Colonic mucosa (tissue), 4 donors: ENCODE measurements at regions not wholly inside any gene's neighbourhood (a gene's known extent, or its start where the extent isn't known, plus 50 kb on each side); places are given as distances from the start of the nearest gene placed in this dataset.

Source experiments
- DNase-seq: peaks from one replicate; pipeline ENCODE4 v3.0.0-alpha.2; 2020
- H3K27ac ChIP-seq: fragments of 200-600 bp; one replicate; pipeline ENCODE4 v1.8.0; 2021
- H3K27me3 ChIP-seq: fragments of 200-600 bp; one replicate; pipeline ENCODE4 v1.8.0; 2021
- H3K36me3 ChIP-seq: fragments of 200-600 bp; one replicate; pipeline ENCODE4 v1.8.0; 2021
- H3K4me1 ChIP-seq: fragments of 200-600 bp; one replicate; pipeline ENCODE4 v1.8.0; 2021; ENCODE audit warnings: mild to moderate bottlenecking
- H3K4me3 ChIP-seq: fragments of 200-600 bp; one replicate; pipeline ENCODE4 v1.8.0; 2021
- H3K9ac ChIP-seq, 2 donors: one replicate each; pipeline ENCODE4 v1.7.0; 2013; ENCODE audit warnings: control low read depth in 2 of 2, low read depth in 2 of 2, low read length in 2 of 2
- H3K9me3 ChIP-seq: fragments of 200-600 bp; one replicate; pipeline ENCODE4 v1.8.0; 2021
- intact Hi-C: fragments of 100-400 bp; cut with DNase I; formaldehyde crosslinking; loops from one replicate; pipeline ENCODE4 v1.14.1; 2022
- TF ChIP-seq, protein P1 (sequence below): fragments of 200-600 bp; IDR thresholded peaks from one replicate; pipeline ENCODE4 v1.8.0; 2022; ENCODE audit warnings: antibody characterized with exemption, mild to moderate bottlenecking
- donor health status: healthy.
- donor health status: DM: no; HTN: no; CAD: no.
- donor health status: DM: no; HTN: no; CAD: no.

DNA sequence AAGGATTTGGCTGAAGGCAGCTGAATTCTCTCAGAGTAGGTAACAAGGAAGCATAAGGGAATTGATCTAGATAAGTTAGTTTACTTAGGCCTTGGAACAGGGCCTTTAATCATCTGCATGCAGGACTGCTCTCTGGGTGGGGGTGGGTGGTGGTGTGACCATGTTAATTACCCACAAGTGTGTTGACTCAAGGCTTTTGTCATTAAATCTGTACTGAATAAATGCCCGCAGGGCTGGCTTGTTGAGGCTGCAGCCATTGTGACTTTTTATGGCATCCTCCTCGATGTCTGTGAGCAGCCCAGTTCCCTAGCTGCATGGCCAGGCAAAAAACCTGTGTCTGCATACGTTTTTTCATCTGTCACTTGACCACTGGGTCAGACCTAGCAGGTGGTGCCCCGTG, 63.5 kb upstream of the ASCC3 start:
- intact Hi-C loops, result no loop called here
- H3K4me1 ChIP-seq, result no peaks in the 10 kb centered on the region
- no peaks in the 10 kb centered on the region for H3K9me3 ChIP-seq
- no peak overlapping the region for H3K9ac ChIP-seq
- TF ChIP-seq, protein P1, sequence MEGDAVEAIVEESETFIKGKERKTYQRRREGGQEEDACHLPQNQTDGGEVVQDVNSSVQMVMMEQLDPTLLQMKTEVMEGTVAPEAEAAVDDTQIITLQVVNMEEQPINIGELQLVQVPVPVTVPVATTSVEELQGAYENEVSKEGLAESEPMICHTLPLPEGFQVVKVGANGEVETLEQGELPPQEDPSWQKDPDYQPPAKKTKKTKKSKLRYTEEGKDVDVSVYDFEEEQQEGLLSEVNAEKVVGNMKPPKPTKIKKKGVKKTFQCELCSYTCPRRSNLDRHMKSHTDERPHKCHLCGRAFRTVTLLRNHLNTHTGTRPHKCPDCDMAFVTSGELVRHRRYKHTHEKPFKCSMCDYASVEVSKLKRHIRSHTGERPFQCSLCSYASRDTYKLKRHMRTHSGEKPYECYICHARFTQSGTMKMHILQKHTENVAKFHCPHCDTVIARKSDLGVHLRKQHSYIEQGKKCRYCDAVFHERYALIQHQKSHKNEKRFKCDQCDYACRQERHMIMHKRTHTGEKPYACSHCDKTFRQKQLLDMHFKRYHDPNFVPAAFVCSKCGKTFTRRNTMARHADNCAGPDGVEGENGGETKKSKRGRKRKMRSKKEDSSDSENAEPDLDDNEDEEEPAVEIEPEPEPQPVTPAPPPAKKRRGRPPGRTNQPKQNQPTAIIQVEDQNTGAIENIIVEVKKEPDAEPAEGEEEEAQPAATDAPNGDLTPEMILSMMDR, result no peak
- no peak overlapping the region for H3K27ac ChIP-seq
- H3K4me3 ChIP-seq, result no peak overlapping the region
- no peaks in the 10 kb centered on the region for H3K27me3 ChIP-seq
- H3K36me3 ChIP-seq, result no peaks in the 10 kb centered on the region
- no peak for DNase-seq

DNA sequence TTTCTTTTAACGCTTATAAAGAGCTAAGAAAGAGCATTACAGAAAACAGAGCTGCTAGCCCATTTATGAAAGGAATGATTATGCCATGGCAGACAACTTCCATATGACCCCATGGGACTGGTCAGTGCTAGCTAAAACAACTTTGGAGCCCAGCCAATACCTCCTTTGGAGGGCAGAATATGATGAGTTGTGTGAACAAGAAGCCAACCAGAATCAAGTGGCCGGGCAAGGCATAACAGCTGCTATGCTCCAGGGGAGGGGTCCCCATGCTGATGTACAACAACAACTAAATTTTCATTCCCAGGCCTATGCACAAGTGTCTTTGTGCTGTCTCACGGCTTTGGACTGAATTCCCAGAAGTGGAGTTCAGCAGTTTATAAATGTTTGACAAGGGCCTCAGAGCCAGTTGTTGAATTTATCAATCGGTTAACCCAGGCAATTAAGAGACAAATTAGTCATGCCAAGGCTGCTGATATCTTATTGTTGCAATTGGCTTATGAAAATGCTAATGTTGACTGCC, 65.0 kb upstream of the ASCC3 start:
- no peak overlapping the region for H3K9ac ChIP-seq
- no peaks in the 10 kb centered on the region for H3K27me3 ChIP-seq
- no peaks in the 10 kb centered on the region for H3K36me3 ChIP-seq
- no peak overlapping the region for H3K4me3 ChIP-seq
- H3K4me1 ChIP-seq, result no peaks in the 10 kb centered on the region
- intact Hi-C loops, result no loop called here
- H3K27ac ChIP-seq, result no peak overlapping the region
- no peaks in the 10 kb centered on the region for H3K9me3 ChIP-seq
- no peak for DNase-seq
- TF ChIP-seq, protein P1, result no peak

DNA sequence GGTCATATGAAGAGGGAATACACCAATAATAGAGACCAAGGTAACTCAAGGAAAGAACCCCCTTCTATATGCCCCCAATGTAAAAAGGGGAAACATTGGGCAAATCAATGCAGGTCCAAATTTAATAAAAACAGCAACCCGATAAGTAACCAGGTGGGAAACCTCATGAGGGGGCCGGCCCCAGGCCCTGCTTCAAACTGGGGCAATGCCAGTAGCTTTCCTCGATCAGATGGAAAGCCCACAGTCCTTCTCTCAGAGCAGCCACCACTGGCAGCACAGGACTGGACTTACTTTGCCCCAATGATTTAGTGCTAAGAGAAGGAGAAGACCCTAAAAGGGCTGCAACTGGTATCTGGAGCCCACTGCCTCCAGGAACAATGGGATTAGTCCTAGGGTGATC, 65.6 kb upstream of the ASCC3 start:
- TF ChIP-seq, protein P1, result no peak
- intact Hi-C loops, result no loop called here
- Histone ChIP-seq H3K9ac (no peak overlapping the region), H3K4me3 (no peak overlapping the region), H3K36me3 (no peaks in the 10 kb centered on the region), H3K4me1 (no peaks in the 10 kb centered on the region), H3K9me3 (no peaks in the 10 kb centered on the region), H3K27me3 (no peaks in the 10 kb centered on the region), H3K27ac (no peak overlapping the region)
- DNase-seq, result no peak

DNA sequence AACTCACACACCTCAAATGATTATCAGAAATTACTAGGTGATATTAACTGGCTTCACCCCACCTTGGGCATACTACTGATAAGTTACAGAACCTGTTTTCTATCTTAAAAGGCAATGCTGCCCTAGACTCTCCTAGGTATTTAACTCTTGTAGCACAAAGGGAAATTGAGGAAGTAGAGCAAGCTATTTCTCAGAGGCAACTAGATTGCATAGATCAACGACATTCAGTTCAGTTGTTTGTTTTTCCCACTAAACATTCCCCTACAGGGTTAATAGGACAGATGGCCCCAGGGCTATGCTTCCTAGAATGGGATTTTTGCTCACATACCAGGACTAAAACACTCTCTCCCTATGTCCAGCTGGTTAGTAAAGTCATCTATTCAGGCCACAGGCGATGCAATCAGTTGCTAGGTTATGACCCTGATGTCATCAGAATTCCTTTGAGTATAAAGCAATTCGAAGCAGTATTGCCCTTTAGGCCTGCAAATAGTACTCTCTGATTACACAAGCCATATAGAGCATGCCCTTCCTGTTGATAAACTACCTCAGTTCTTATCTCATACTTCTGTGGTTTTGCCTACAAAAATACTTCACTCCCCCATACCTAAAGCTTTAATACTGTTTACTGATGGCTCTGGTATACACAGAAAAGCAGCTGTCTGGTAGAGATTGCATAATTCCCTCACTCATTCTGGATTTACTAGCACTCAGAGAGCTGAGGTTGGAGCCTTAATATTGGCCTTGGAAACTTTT, 67.4 kb upstream of the ASCC3 start:
- Histone ChIP-seq H3K4me3 (no peak overlapping the region), H3K9ac (no peak overlapping the region), H3K27me3 (no peaks in the 10 kb centered on the region), H3K36me3 (no peaks in the 10 kb centered on the region), H3K9me3 (no peaks in the 10 kb centered on the region), H3K27ac (no peak overlapping the region), H3K4me1 (no peaks in the 10 kb centered on the region)
- intact Hi-C loops, result no loop called here
- TF ChIP-seq, protein P1, result no peak
- no peak for DNase-seq

DNA sequence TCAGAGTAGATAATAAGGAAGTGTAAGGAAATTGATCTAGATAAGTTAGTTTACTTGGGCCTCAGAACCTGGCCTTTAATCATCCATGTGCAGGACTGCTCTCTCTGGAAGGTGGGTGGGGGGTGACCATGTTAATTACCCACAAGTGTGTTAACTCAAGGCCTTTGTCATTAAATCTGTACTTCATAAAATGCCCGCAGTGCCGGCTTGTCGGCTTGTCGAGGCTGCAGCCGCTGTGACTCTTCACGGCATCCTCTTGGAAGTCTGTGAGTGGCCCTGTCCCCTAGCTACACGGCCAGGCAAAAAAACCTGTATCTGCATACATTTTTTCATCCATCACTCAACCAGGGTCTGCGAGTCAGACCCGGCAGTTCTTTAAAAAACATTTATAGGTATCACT, 70.9 kb upstream of the ASCC3 start:
- H3K4me1 ChIP-seq, result no peaks in the 10 kb centered on the region
- no peak overlapping the region for H3K27ac ChIP-seq
- no peaks in the 10 kb centered on the region for H3K36me3 ChIP-seq
- intact Hi-C loops, result no loop called here
- TF ChIP-seq, protein P1, result no peak
- H3K27me3 ChIP-seq, result no peaks in the 10 kb centered on the region
- H3K9ac ChIP-seq, result no peak overlapping the region
- H3K9me3 ChIP-seq, result no peaks in the 10 kb centered on the region
- no peak overlapping the region for H3K4me3 ChIP-seq
- DNase-seq, result no peak
